GM18907 (cell line): ENCODE measurements at regions not wholly inside any gene's neighbourhood (a gene's known extent, or its start where the extent isn't known, plus 50 kb on each side); places are given as distances from the start of the nearest gene placed in this dataset.

Experiments used
- ATAC-seq: cut with Tn5 transposase; IDR thresholded peaks from one replicate; pipeline ENCODE4 v1.9.1; 2021; ENCODE audit warnings: mild to moderate bottlenecking, moderate library complexity; ENCODE audit not compliant: unreplicated experiment

DNA sequence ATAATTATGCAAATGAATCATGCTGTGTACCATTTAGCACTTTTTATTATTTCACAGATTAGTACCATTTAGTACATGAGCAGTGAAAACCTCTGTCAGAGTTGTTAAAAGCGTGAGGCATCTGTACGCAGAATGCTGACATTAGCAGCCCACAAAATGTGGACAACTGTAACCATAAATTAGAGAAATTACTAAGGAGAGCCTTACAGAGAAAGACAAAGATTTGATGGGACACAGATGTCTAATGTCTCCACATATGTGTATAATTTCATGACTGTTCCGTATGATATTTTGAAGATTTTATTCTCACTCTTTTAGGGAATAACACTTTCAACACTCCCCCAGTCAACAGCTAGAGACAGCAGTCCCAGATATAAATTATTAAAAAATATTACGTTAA, 414.0 kb upstream of the ANKRD30A start:
- no peak for ATAC-seq

GRCh38 chr10:36704124-36704523, 421.3 kb upstream of the ANKRD30A start:
- no peak for ATAC-seq

DNA sequence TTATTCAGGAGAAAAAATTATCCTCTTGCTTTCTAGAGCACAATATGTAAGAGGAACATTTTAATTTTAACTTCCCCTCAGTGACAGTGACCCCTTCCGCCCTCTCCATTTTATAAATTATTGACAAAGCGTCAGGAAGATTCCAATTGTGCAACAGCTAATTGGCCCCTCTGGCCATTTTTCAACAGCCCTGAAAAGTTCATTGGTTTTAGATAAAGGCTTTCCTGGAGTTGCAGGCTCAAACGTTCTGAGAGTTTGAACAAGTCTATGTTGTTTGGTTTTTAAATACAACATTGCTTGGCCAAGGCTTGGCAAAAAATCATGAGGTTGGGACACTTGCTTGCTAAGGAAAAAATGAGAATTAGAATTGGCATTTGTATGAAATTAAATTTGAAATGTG, 422.2 kb upstream of the ANKRD30A start:
- ATAC-seq, result no peak

GRCh38 chr10:36700123-36700522, 425.3 kb upstream of the ANKRD30A start:
- no peak for ATAC-seq

- ATAC-seq, result no peak
Measured at GRCh38 chr10:36692759-36693158, 432.6 kb upstream of the ANKRD30A start.

GRCh38 chr10:36688717-36689116, 436.7 kb upstream of the ANKRD30A start:
- no peak for ATAC-seq

DNA sequence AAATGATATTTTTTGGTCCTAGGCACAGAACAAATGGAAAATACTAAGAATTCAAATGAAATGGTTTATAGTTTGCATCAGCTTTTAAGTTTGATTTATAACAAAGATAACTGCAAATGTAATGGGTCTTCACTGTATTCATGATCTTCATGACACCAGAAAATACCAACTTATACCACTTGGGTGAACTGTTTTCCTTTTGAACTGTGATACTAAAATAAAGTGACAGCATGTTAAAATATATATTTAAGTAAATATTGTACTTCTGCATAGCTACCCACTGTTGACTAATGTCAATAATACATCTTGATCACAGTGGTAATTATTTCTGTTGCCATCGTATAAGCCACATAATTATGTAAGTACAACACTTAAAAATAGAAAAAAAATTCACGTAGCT, 442.0 kb upstream of the ANKRD30A start:
- ATAC-seq, result no peak

- no peak for ATAC-seq
Measured at GRCh38 chr10:36681751-36682632, 443.4 kb upstream of the ANKRD30A start.

DNA sequence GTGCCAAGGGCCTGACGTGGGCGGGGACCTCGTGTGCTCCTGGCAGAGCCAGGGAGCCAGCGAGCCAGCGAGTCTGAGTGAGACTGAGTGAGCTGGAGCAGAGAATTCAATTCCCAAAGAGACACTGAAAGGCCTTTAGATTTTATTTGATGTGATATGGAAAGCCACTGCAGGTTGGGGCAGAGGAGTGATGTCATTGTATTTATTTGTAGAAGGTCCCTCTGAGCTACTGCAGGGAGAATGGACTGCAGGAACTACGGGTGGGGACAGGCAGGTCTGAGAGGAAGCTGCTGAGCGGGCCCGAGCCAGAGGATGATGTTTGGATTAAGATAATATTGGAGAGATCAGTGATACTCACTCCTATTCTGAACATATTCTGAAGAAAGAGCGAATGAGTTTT, 445.8 kb upstream of the ANKRD30A start:
- ATAC-seq, result no peak

GRCh38 chr10:36677431-36677768, 448.0 kb upstream of the ANKRD30A start:
- no peak for ATAC-seq

GRCh38 chr10:36676756-36677430, 448.5 kb upstream of the ANKRD30A start:
- ATAC-seq, result no peak

DNA sequence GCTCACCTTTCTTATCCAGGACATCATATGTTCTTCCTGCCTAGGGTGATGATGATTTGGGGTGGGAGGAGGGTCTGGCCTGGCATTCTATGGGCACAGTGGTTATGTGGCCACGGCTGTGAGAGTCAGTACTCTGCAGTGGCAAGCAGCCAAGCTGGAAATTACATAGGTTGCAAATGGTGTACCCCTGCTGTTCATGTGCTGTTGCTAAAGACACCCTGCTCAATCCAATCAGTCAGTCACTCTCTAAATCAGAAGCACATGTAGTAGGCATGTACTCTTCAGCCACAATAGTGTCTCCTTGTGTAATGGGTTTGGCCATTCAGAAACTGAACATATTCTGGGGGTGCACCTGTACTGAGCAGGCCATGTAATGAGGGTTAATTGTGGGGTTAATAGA, 449.1 kb upstream of the ANKRD30A start:
- no peak for ATAC-seq

DNA sequence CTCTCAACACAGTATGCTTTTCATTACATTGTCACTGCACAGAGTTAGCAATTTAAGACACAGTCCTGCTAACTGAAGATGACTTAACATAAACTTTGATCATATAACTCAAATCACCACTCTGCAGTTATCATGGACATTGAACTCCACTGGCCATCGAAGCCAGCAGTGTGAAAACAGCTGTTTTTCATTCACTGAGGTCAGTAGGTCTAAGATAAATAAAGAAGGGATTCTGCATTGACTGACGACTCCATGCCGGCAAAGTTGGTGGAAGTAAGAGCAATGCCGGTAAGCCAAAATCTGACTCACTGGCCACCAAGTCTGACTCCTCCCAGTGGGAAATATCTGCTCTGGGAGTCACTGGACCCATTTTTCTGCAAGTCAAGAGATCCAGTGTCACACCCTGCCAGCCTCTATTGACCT, 449.9 kb upstream of the ANKRD30A start:
- no peak for ATAC-seq

GRCh38 chr10:36671607-36672006, 453.8 kb upstream of the ANKRD30A start:
- no peak for ATAC-seq

GRCh38 chr10:36670621-36671402, 454.6 kb upstream of the ANKRD30A start:
- ATAC-seq, result no peak

GRCh38 chr10:36669615-36670352, 455.6 kb upstream of the ANKRD30A start:
- ATAC-seq, result no peak

- ATAC-seq, result no peak
Measured at GRCh38 chr10:36666451-36666850, 458.9 kb upstream of the ANKRD30A start.

DNA sequence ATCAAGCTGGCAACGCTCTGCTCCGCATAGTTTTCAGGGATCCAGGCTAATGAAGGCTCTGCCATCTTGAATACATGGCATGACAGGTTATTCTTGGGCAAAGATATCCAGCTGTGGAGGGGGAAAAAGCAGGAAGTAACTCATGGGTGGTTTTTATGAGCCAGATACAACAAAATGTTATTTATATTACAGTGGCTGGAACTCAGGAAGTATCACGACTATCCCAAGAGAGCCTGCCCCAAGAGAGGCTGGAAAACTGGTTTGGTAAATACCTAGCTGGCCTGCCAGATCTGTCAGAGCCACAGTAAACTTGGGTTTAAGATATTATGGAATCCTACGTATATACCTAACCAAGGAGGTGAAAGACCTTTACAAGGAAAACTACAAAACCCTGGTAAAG, 462.8 kb upstream of the ANKRD30A start:
- no peak for ATAC-seq

DNA sequence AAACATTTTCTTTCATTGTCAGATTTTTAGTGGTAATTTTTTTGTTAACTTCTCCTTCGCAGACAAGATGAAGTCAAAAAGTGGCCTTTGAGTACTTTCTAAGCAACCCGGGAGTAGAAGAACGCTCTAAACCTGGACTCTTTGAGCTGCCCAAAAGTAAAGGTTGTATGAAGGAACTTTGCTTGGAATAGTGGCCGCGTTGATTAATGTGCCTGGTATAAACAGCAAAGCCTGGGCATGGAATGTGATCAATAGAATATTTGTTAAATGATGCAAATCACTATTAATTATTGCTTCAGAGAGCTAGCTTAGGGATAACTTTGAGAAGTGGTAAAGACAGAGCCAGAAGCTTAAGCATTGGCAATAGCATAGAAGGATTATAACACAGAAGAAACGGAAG, 475.1 kb upstream of the ANKRD30A start:
- ATAC-seq, result no peak

- ATAC-seq, result no peak
Measured at GRCh38 chr10:36647540-36647939, 477.9 kb upstream of the ANKRD30A start.

- ATAC-seq, result no peak
Measured at GRCh38 chr10:36640626-36641025, 484.8 kb upstream of the ANKRD30A start.
